HFF-Myc (cell line): ENCODE measurements at regions not wholly inside any gene's neighbourhood (a gene's known extent, or its start where the extent isn't known, plus 50 kb on each side); places are given as distances from the start of the nearest gene placed in this dataset.

Experiments
- DNase-seq: peaks from one replicate; pipeline ENCODE4 v3.0.0-alpha.2; 2011; ENCODE audit warnings: low read depth; ENCODE audit errors: extremely low read depth
- H3K4me3 ChIP-seq: replicated peaks from 2 replicates; pipeline ENCODE4 v1.5.1; 2011; ENCODE audit warnings: low read depth, mild to moderate bottlenecking, control low read depth, low read length
- CTCF ChIP-seq: IDR thresholded peaks from 2 replicates; pipeline ENCODE4 v1.5.1; 2012; ENCODE audit warnings: mild to moderate bottlenecking, low read depth, low read length, control low read depth; ENCODE audit errors: missing control alignments

DNA sequence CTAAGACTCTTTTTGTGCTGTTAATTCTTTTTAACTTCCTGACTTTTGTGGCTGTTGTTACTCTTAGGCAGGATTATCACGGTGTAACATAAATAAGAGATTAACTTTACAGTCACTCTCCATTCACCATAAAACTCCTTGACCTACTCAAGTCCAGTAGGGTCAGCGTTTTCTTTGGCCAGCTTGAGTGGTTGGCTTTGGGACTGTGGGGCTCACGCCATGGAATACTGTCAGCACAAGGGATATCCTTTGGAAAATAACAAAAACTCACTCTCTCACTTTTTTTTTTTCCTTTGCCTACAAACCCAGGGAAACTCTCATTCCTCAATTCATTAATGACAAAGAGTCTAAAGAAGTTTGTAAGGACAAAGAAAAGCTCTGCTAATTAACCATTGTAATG is 89.4 kb upstream of the TLL1 start:
- no peak for DNase-seq
- no peak overlapping the region for H3K4me3 ChIP-seq
- no peak for TF ChIP-seq CTCF

- DNase-seq, result peak; percentile 4
- no peak overlapping the region for H3K4me3 ChIP-seq
- no peak for TF ChIP-seq CTCF
These were observed 88.4 kb upstream of the TLL1 start for GRCh38 chr4:165784672-165785071.

DNA sequence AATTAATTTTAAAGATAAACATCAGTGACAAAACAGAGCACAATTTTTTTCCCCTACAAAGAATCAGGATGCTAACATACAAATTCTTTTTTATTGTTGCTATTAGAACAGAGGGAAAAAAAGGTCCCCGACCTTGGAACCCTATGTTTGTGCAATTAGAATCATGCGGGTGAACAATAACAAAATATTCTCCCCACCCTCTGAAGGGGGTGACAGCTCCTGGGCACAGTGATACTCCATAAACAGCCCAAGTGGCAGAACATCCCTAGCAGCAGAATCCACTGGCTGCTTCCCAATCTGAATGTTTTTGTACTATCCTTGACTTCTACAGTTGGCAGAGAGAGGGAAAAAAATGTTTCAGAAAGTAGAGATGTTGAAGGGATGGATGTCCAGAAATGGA is 87.7 kb upstream of the TLL1 start:
- TF ChIP-seq CTCF, result no peak
- no peak for DNase-seq
- no peak overlapping the region for H3K4me3 ChIP-seq

DNA sequence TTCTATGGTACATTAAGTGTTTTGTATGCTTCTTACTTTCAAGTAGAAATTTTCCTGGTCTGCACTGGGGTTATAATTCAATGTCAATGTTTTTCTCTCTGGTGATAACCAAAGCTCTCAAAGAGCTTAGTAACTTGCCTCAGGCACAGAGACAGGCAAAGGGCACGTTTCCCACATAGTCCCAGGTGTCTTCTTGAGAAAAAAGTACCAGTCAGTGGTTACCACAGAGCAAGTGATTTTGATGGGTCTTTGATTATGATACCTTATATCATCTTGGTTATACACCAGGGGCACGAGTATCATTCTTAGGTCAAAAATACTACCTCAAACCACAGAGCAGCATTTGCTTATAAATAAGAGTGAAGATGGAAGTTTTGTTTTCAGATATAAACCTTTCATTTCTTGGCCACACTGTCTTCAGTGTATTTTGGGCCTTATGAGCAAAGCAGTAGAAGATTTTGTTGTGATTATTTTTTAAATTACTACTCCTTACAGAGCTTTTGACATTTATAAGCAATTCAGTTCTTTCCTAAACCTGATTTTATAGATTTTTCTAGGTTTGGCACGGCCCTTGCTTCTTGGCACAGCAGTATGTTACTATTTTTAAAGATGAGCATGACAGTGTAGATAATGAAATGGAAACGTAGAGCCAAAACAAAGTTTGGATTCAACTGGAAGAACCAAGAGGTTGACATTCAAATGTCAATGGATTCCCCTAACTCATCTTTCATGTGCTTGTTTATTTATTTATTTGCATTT is 85.3 kb upstream of the TLL1 start:
- no peak for DNase-seq
- no peak overlapping the region for H3K4me3 ChIP-seq
- no peak for TF ChIP-seq CTCF

GRCh38 chr4:165788686-165789463 is 84.2 kb upstream of the TLL1 start:
- TF ChIP-seq CTCF, result no peak
- DNase-seq, result no peak
- H3K4me3 ChIP-seq, result no peak overlapping the region

GRCh38 chr4:165793236-165793635 is 79.8 kb upstream of the TLL1 start:
- H3K4me3 ChIP-seq, result no peak overlapping the region
- no peak for DNase-seq
- no peak for TF ChIP-seq CTCF
